ENCODE measurements at regions not wholly inside any gene's neighbourhood (a gene's known extent, or its start where the extent isn't known, plus 50 kb on each side); places are given as distances from the start of the nearest gene placed in this dataset.
"Not testable (repeated sequence)": the region's sequence is repeated elsewhere in the genome, so short reads cannot be mapped to it uniquely, and the experiment has no call there.

DNA sequence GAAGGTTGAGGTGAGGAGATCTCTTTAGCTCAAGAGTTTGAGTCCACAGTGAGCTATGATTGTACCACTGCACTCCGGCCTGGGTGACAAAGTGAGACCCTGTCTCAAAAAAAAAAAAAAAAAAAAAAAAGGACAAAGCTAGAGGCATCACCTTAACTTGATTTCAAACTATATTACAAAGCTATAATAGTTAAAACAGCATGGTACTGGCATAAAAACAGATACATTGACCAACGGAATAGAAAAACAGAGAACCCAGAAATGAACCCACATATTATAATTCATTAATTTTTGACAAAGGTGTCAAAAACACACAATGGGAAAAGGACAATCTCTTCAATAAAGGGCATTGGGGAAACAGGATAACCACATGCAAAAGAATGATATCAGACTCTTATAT lies 50.8 kb upstream of the MBOAT1 start:
- DNase-seq (ENCODE audit: low read depth in 3 of 3): no peak

- no peak for DNase-seq (ENCODE audit: low read depth in 3 of 3)
Measured at GRCh38 chr6:20265842-20266241, 53.6 kb upstream of the MBOAT1 start.

- peak in 1 of 3 experiments; percentile 2 for DNase-seq (ENCODE audit: low read depth in 3 of 3)
Measured at GRCh38 chr6:20266851-20267608, 54.8 kb upstream of the MBOAT1 start.

GRCh38 chr6:20269181-20269580 lies 56.9 kb upstream of the MBOAT1 start:
- DNase-seq (ENCODE audit: low read depth in 3 of 3): no peak

- DNase-seq (ENCODE audit: low read depth in 3 of 3): no peak
Measured at GRCh38 chr6:20271818-20272217, 59.5 kb upstream of the MBOAT1 start.

GRCh38 chr6:20274137-20274536 lies 61.9 kb upstream of the MBOAT1 start:
- DNase-seq (ENCODE audit: low read depth in 3 of 3): no peak

- not testable (repeated sequence) for DNase-seq (ENCODE audit: low read depth in 3 of 3)
Measured at GRCh38 chr6:20275837-20276236, 63.6 kb upstream of the MBOAT1 start.

DNA sequence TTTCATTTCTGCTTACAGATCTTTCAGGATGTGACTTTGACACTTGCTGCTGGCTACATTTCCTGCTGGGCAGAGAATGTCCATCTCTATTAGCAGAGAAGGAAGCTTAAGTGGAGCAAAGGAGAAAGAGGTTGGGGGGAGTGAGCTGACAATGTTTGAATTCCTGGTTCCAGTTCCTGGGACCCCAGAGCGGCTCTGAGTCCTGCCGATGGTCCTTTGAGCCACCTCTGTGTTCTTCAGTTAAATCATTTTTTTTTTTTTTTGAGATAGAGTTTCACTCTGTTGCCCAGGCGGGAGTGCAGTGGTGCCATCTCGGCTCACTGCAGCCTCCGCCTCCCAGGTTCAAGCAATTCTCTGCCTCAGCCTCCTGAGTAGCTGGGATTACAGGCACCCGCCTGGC lies 65.5 kb upstream of the MBOAT1 start:
- DNase-seq (ENCODE audit: low read depth in 3 of 3): not testable (repeated sequence)

DNA sequence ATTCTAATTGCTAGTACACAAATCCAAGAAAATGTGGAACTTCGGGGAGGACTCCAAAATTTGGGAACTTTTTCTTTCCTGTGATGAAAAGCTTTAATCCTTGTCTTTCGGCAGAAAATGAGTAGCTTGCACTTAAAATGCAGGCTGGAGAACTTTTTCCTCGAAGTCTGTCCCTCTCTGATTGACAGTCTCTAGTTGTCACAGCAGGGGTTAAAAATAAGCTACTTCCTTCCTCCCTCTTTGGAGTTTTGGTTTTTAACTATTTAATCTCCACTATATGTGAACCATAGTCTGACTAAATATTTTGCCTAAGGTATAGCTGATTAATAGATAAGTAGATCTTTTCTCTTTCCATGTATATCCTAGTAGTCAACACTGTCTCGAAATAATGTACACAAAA lies 66.8 kb upstream of the MBOAT1 start:
- DNase-seq (ENCODE audit: low read depth in 3 of 3): no peak

- no peak for DNase-seq (ENCODE audit: low read depth in 3 of 3)
Measured at GRCh38 chr6:20279608-20280287, 67.5 kb upstream of the MBOAT1 start.

DNA sequence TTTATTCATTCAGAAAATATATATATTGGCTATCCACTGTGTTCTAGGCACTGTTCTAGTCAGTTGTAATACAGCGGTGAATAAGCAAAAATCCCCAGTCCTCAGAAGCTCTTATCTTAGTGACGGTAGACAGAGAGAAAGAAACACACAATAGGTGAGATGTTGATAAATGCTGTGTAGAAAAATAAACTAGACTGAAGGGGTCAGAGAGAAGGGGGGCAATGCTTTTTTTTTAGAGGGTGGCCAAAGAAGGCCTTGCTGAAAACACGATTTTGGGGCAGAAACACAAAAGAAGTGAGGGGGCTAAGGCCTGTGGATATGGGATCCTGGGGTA lies 68.0 kb upstream of the MBOAT1 start:
- DNase-seq (ENCODE audit: low read depth in 3 of 3): no peak

- no peak for DNase-seq (ENCODE audit: low read depth in 3 of 3)
Measured at GRCh38 chr6:20284672-20285071, 72.4 kb upstream of the MBOAT1 start.

- no peak for DNase-seq (ENCODE audit: low read depth in 3 of 3)
Measured at GRCh38 chr6:20286968-20287565, 74.8 kb upstream of the MBOAT1 start.

DNA sequence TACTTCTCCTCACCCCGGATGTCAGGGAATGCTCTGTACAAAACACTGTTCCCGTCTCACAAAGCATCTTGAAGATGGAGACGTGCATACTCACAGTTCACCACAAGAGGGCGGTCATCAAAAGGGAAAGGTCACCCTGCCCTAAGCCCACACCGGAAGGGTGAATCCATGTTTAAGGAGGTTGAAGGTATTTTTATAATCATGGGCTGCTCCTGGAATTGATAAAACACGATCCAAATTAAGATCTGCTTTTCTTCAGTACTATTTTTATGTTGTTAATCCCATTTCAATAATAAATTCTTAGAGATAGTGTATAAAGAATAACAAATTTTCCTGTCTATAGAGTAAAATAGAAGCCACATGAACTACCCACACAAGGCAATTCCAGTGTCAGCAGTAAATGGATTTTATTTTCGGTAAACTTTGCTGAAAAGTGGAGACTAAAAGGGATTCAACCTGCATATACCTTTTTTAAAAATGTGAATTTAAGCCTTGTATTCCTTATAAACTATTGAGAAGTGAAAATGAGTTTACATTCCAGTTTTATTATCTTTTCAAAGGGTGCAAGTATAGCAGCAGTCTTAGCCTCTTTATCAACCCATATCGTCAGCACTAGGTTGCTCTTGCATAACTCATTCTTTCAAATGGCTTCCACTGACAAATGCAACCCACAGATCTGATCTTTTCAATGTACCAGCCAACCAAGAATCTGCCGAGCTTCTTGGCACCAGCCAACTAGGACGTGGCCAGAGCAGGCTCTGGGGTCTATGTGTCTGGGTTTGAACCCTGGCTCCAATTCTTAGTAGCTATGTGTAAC lies 79.7 kb upstream of the MBOAT1 start:
- DNase-seq (ENCODE audit: low read depth in 3 of 3): peak; percentile 64 to 77 (median 73)

DNA sequence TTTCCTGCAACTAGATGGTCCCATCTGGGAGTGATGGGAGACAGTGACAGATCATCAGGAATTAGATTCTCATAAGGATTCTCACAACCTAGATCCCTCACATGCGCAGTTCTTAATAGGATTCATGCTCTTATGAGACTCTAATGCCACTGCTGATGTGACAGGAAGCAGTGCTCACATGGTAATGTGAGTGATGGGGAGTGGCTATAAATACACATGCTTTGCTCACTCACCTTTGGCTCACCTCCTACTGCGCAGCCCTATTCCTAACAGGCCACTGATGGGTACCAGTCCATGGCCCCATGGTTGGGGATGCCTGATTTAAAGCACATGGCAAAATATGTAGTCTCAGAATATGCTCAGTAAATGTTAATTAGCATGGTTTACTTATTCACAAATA lies 80.6 kb upstream of the MBOAT1 start:
- no peak for DNase-seq (ENCODE audit: low read depth in 3 of 3)

DNA sequence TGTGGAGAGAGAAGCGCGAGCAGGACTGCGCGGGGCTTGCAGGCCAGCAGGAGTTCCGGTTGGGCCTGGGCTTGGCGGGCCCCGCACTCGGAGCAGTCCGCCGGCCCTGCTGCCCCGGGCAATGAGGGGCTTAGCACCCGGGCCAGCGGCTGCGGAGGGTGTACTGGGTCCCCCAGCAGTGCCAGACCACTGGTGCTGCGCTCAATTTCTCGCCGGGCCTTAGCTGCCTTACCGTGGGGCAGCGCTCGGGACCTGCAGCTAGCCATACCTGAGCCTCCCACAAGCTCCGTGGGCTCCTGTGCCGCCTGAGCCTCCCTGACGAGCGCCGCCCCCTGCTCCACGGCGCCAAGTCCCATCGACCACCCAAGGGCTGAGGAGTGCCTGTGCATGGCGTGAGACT lies 89.0 kb upstream of the MBOAT1 start:
- DNase-seq (ENCODE audit: low read depth in 3 of 3): no peak

DNA sequence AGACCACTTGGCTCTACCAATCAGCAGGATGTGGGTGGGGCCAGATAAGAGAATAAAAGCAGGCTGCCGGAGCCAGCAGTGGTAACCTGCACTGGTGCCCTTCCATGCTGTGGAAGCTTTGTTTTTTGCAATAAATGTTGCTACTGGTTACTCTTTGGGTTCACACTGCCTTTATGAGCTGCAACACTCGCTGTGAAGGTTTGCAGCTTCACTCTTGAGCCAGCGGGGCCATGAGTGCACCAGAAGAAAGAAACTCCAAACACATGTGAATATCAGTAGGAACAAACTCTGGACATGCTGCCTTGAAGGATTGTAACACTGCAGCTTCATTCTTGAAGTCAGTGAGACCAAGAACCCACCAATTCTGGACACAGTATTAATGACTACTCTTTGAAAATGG lies 89.9 kb upstream of the MBOAT1 start:
- no peak for DNase-seq (ENCODE audit: low read depth in 3 of 3)

DNA sequence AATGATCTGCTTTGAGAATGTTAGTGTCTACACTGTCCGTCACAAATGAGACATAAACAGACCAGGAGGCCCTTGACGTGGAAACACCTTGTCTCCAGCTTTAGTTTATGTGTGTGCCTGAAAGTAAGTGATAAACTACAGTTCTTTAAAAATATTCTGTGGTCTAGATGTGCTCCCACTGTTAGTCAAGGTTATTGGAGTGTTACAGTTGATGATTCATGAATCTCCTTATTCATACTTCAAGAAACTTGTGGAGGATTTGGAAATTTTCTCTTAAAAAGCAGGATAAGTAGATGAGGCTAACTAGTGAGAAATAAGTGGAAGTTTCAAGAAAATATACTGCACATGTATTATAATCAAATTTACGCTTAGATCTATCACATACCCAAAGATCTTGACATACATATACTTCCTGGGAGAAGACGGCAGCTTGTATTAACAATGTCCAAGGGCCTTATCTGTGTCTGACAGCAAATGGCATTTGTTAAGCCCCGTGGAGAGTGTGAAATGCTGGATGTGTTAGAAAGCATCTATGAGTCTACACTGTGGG lies 90.5 kb upstream of the MBOAT1 start:
- no peak for DNase-seq (ENCODE audit: low read depth in 3 of 3)

DNA sequence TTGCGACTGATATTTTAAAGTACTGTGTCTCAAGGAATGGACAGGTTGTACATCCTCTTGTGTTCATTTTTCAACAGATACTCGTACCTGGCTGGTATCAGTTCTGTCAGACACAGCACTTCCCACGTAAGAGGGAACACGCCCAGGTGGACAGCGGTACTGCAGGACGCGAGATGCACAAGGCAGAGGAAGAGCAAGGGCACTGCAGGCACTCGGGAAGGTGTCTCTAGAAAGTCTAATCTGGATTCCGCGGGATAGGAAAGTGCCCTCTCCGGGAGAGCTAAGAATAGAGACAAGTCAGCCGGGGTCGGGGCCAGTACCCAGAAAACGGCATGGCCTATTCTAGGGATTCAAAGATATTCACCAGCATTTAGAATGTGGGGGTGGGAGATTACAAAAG lies 94.2 kb upstream of the MBOAT1 start:
- no peak for DNase-seq (ENCODE audit: low read depth in 3 of 3)

DNA sequence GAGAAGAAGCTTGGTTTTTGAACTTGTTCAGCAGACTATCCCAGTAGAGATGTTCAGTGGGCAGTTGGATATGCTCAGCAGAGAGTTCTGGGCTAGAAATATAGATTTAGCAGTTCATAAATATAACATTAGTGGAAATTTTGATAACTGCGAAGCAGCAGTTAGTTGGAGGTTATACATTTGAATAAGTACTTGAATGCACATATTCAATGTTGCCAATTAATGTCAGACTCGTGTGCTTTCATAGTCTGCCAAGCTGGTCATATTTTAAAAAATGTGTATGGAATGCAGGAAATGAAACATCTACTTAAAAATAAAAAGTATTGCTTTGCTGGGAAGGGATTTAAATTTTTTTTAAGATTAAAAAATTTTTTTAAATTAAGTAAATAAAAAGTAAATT lies 92.5 kb upstream of the E2F3 start:
- DNase-seq (ENCODE audit: low read depth in 3 of 3): no peak

DNA sequence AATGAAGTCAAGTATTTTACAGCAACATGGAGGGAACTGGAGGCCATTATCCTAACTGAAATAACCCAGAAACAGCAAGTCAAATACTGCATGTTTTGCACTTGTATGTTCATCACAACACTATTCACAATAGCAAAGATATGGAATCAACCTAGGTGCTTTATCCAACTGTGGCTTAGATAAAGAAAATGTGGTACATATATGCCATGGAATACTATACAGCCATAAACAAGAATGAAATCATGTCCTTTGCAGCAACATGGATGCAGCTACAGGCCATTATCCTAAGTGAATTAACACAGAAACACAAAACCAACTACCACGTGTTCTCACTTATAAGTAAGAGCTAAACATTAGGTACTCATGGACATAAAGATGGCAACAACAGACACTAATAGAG lies 91.5 kb upstream of the E2F3 start:
- no peak for DNase-seq (ENCODE audit: low read depth in 3 of 3)

GRCh38 chr6:20312606-20313005 lies 89.1 kb upstream of the E2F3 start:
- no peak for DNase-seq (ENCODE audit: low read depth in 3 of 3)
